22Rv1 (cell line): ENCODE measurements at regions not wholly inside any gene's neighbourhood (a gene's known extent, or its start where the extent isn't known, plus 50 kb on each side); places are given as distances from the start of the nearest gene placed in this dataset.

Experiments used
- CTCF ChIP-seq: fragments of 450-650 bp; IDR thresholded peaks from 2 replicates; pipeline ENCODE4 v1.5.1; 2017; ENCODE audit warnings: mild to moderate bottlenecking
- ZFX ChIP-seq: fragments of 450-650 bp; IDR thresholded peaks from 2 replicates; pipeline ENCODE4 v1.6.1; 2017; ENCODE audit warnings: antibody characterized with exemption, borderline replicate concordance

GRCh38 chr3:117920253-117920898 lies 1114.3 kb downstream of the IGSF11 start:
- TF ChIP-seq CTCF (no peak), ZFX (no peak)
